IMR-90 (cell line): ENCODE measurements at regions not wholly inside any gene's neighbourhood (a gene's known extent, or its start where the extent isn't known, plus 50 kb on each side); places are given as distances from the start of the nearest gene placed in this dataset.

Experiments used
- ATAC-seq: fragments of 200-7000 bp; cut with Tn5 transposase; 2 replicates; pipeline ENCODE4 v1.9.1; 2020; ENCODE audit warnings: low read depth, mild to moderate bottlenecking, moderate library complexity
- BruUV-seq: library from RNA; stranded (reverse); fragments of 400-500 nt; replicated peaks from 2 replicates; lab custom pipeline; 2021; lab: Mats Ljungman, UMichigan
- CTCF ChIA-PET: fragments of 300-600 bp; formaldehyde crosslinking; extraction: SDS; loops from one replicate; lab custom pipeline; 2021; ENCODE audit warnings: antibody characterized with exemption; lab: Yijun Ruan, JAX
- POLR2A ChIA-PET: fragments of 300-600 bp; sonication (Branson Sonifier 250); formaldehyde crosslinking; loops from one replicate; lab custom pipeline; 2022; ENCODE audit warnings: antibody characterized with exemption; ENCODE audit not compliant: unreplicated experiment; lab: Charles Lee
- DNase-seq: peaks from one replicate; pipeline ENCODE4 v3.0.0; 2013
- H2AFZ ChIP-seq: replicated peaks from 2 replicates; pipeline ENCODE3; 2013; ENCODE audit warnings: low read length, mild to moderate bottlenecking; ENCODE audit not compliant: poor library complexity
- H2AK5ac ChIP-seq: 2 replicates; pipeline ENCODE4 v1.6.1; 2013; ENCODE audit warnings: low read depth, low read length, inconsistent platforms
- H2AK9ac ChIP-seq: replicated peaks from 2 replicates; pipeline ENCODE3; 2013; ENCODE audit warnings: mild to moderate bottlenecking, low read depth, low read length, moderate library complexity; ENCODE audit not compliant: poor library complexity
- H2BK120ac ChIP-seq: 2 replicates; pipeline ENCODE4 v1.6.1; 2013; ENCODE audit warnings: low read depth, low read length, inconsistent platforms
- H2BK15ac ChIP-seq: 3 replicates; pipeline ENCODE4 v1.6.1; 2013; ENCODE audit warnings: low read depth, low read length, inconsistent platforms
- H2BK20ac ChIP-seq: 2 replicates; pipeline ENCODE4 v1.6.1; 2013; ENCODE audit warnings: low read depth, mild to moderate bottlenecking, inconsistent platforms, low read length, moderate library complexity
- H2BK5ac ChIP-seq: 2 replicates; pipeline ENCODE4 v1.6.1; 2013; ENCODE audit warnings: mild to moderate bottlenecking, low read depth, low read length, inconsistent platforms; ENCODE audit not compliant: poor library complexity, severe bottlenecking
- H3K14ac ChIP-seq: replicated peaks from 2 replicates; pipeline ENCODE4 v1.6.1; 2013; ENCODE audit warnings: low read depth, low read length, inconsistent platforms
- H3K18ac ChIP-seq: 2 replicates; pipeline ENCODE4 v1.6.1; 2013; ENCODE audit warnings: low read depth, low read length, control low read depth
- H3K23ac ChIP-seq: 2 replicates; pipeline ENCODE4 v1.6.1; 2013; ENCODE audit warnings: low read depth, low read length, inconsistent platforms
- H3K27ac ChIP-seq: 2 replicates; pipeline ENCODE4 v1.5.1; 2013; ENCODE audit warnings: mild to moderate bottlenecking, control low read depth, low read length; ENCODE audit not compliant: insufficient read depth
- H3K27me3 ChIP-seq: 2 replicates; pipeline ENCODE4 v1.6.1; 2013; ENCODE audit warnings: low read length; ENCODE audit not compliant: control insufficient read depth, insufficient read depth
- H3K36me3 ChIP-seq: 2 replicates; pipeline ENCODE4 v1.6.1; 2013; ENCODE audit warnings: low read length, mixed read lengths; ENCODE audit not compliant: control insufficient read depth, insufficient read depth
- H3K4ac ChIP-seq: 2 replicates; pipeline ENCODE4 v1.6.1; 2013; ENCODE audit warnings: low read depth, low read length, inconsistent platforms
- H3K4me1 ChIP-seq: 2 replicates; pipeline ENCODE4 v1.6.1; 2013; ENCODE audit warnings: low read length, mixed read lengths; ENCODE audit not compliant: control insufficient read depth, insufficient read depth
- H3K4me2 ChIP-seq: 2 replicates; pipeline ENCODE4 v1.6.1; 2013; ENCODE audit warnings: low read depth, mild to moderate bottlenecking, control low read depth, low read length, moderate library complexity
- H3K4me3 ChIP-seq: 2 replicates; pipeline ENCODE4 v1.5.1; 2013; ENCODE audit warnings: low read depth, mild to moderate bottlenecking, control low read depth, low read length, moderate library complexity; ENCODE audit not compliant: insufficient read depth
- H3K56ac ChIP-seq: 2 replicates; pipeline ENCODE4 v1.6.1; 2013; ENCODE audit warnings: low read length, inconsistent platforms; ENCODE audit not compliant: insufficient read depth; ENCODE audit errors: extremely low read depth
- H3K79me1 ChIP-seq, 2 experiments: 2 replicates each; pipeline ENCODE4 v1.6.1; 2013; ENCODE audit warnings: low read length in 2 of 2, inconsistent platforms in 1 of 2, low read depth in 1 of 2
- H3K9ac ChIP-seq: 2 replicates; pipeline ENCODE4 v1.6.1; 2013; ENCODE audit warnings: low read depth, low read length, control low read depth
- H3K9me1 ChIP-seq: 2 replicates; pipeline ENCODE4 v1.6.1; 2013; ENCODE audit warnings: low read length, inconsistent platforms; ENCODE audit not compliant: insufficient read depth
- H3K9me3 ChIP-seq: 2 replicates; pipeline ENCODE4 v1.6.1; 2013; ENCODE audit warnings: low read length; ENCODE audit not compliant: control insufficient read depth, insufficient read depth
- H4K20me1 ChIP-seq: 2 replicates; pipeline ENCODE4 v1.6.1; 2013; ENCODE audit warnings: low read length, inconsistent platforms; ENCODE audit not compliant: insufficient read depth
- H4K5ac ChIP-seq: 2 replicates; pipeline ENCODE4 v1.6.1; 2013; ENCODE audit warnings: mild to moderate bottlenecking, low read depth, low read length, control low read depth
- H4K8ac ChIP-seq, 2 experiments: 2 replicates each; pipeline ENCODE4 v1.6.1; 2013; ENCODE audit warnings: low read depth in 2 of 2, low read length in 2 of 2, control low read depth in 1 of 2, inconsistent platforms in 1 of 2
- H4K91ac ChIP-seq: 2 replicates; pipeline ENCODE4 v1.6.1; 2013; ENCODE audit warnings: low read depth, low read length, inconsistent platforms; ENCODE audit not compliant: insufficient read depth
- BHLHE40 ChIP-seq: fragments of 150-350 bp; IDR thresholded peaks from 2 replicates; pipeline ENCODE4 v1.6.1; 2016; ENCODE audit warnings: mild to moderate bottlenecking, low read depth, low read length
- CEBPB ChIP-seq: IDR thresholded peaks from 2 replicates; pipeline ENCODE4 v1.6.1; 2012; ENCODE audit warnings: low read depth, low read length, improper control_type of control experiment
- CHD1 ChIP-seq: IDR thresholded peaks from 2 replicates; pipeline ENCODE4 v1.6.1; 2012; ENCODE audit warnings: low read depth, low read length, improper control_type of control experiment
- FOS ChIP-seq: fragments of 150-350 bp; IDR thresholded peaks from 2 replicates; pipeline ENCODE4 v1.6.1; 2016; ENCODE audit warnings: low read depth, low read length
- MAFK ChIP-seq: IDR thresholded peaks from 2 replicates; pipeline ENCODE4 v1.6.1; 2012; ENCODE audit warnings: low read depth, low read length, improper control_type of control experiment
- MAZ ChIP-seq: IDR thresholded peaks from 2 replicates; pipeline ENCODE4 v1.6.1; 2012; ENCODE audit warnings: low read depth, mild to moderate bottlenecking, low read length, improper control_type of control experiment, moderate library complexity, borderline replicate concordance
- MXI1 ChIP-seq: IDR thresholded peaks from 2 replicates; pipeline ENCODE4 v1.6.1; 2012; ENCODE audit warnings: low read depth, mild to moderate bottlenecking, low read length, moderate library complexity, borderline replicate concordance
- NFE2L2 ChIP-seq: fragments of 150-350 bp; IDR thresholded peaks from 2 replicates; pipeline ENCODE4 v1.6.1; 2016; ENCODE audit warnings: low read depth, mild to moderate bottlenecking, low read length
- POLR2A ChIP-seq: IDR thresholded peaks from 2 replicates; pipeline ENCODE4 v1.6.1; 2012; ENCODE audit warnings: mild to moderate bottlenecking, low read depth, low read length
- RAD21 ChIP-seq: IDR thresholded peaks from 2 replicates; pipeline ENCODE4 v1.6.1; 2012; ENCODE audit warnings: low read length, improper control_type of control experiment
- RCOR1 ChIP-seq: IDR thresholded peaks from 2 replicates; pipeline ENCODE4 v1.6.1; 2012; ENCODE audit warnings: mild to moderate bottlenecking, low read length, improper control_type of control experiment; ENCODE audit not compliant: insufficient replicate concordance
- RFX5 ChIP-seq: IDR thresholded peaks from 2 replicates; pipeline ENCODE4 v1.8.0; 2012; ENCODE audit warnings: low read depth, mild to moderate bottlenecking, low read length, moderate library complexity
- SMC3 ChIP-seq: fragments of 150-350 bp; IDR thresholded peaks from 2 replicates; pipeline ENCODE4 v1.6.1; 2016; ENCODE audit warnings: low read depth, mild to moderate bottlenecking, antibody characterized with exemption, low read length, moderate library complexity
- WGBS, 2 experiments: methylation state at CpG; one replicate each; pipeline versions ENCODE4 v1.1.5 to v1.1.7; 2013; ENCODE audit warnings: missing lambda C conversion rate in 2 of 2; ENCODE audit not compliant: insufficient read length in 1 of 2; ENCODE audit errors: extremely low coverage in 2 of 2; 5-methylcytosine and 5-hydroxymethylcytosine counted together
- dilution Hi-C: fragments of 300-500 bp; cut with HindIII; formaldehyde crosslinking; loops from one replicate; pipeline ENCODE4 v1.14.3; 2018; ENCODE audit warnings: low sequenced_read_pairs; ENCODE audit not compliant: unreplicated experiment
- in situ Hi-C: fragments of 300-500 bp; cut with MboI; formaldehyde crosslinking; loops from 3 replicates; pipeline ENCODE4 v1.14.3; 2019; ENCODE audit warnings: low sequenced_read_pairs, inconsistent platforms, mixed read lengths
- intact Hi-C: fragments of 100-400 bp; cut with micrococcal nuclease; formaldehyde crosslinking; loops from 2 replicates; pipeline ENCODE4 v1.10.0; 2022
- TF ChIP-seq, protein P1 (sequence below): fragments of 150-350 bp; IDR thresholded peaks from 2 replicates; pipeline ENCODE4 v1.6.1; 2016; ENCODE audit warnings: low read depth, mild to moderate bottlenecking, low read length, moderate library complexity, borderline replicate concordance
- TF ChIP-seq, protein P2 (sequence below): fragments of 150-350 bp; IDR thresholded peaks from 2 replicates; pipeline ENCODE4 v1.6.1; 2017; ENCODE audit warnings: mild to moderate bottlenecking, antibody characterized with exemption, low read length, low read depth
- TF ChIP-seq, protein P3 (sequence below): conservative IDR thresholded peaks from 2 replicates; pipeline ENCODE4 v1.5.1; 2012; ENCODE audit warnings: mild to moderate bottlenecking, low read depth, low read length, improper control_type of control experiment

DNA sequence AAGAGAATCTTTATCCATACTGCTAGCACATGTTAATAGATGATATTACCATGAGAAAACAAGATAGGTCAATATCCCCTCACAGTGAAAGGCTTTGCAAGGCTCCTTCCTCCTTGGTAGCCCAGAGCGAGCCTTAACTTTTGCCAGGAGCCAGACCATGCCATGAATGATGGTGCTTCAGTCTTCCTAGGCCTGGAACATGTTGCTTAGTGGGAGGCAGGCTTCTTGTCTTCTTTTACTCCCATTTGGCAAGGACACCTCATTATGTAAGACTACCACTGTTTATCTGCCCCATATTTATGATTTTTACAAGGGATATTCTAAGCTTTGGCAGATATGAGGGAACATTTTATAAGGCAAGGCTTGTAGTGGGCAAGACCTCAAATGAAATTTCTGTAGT lies 90.8 kb downstream of the GJA1 start:
- ATAC-seq: no peak
- no peak overlapping the region for H3K18ac ChIP-seq
- no peak overlapping the region for H3K4me3 ChIP-seq
- H3K9me1 ChIP-seq: peaks cover 6% of the 10 kb centered on the region
- no CpG with 5 or more reads among the region's 1 CpG for WGBS, 2 experiments
- no peak overlapping the region for H3K9ac ChIP-seq
- no peak overlapping the region for H2BK15ac ChIP-seq
- DNase-seq: no peak
- H3K27me3 ChIP-seq: no peaks in the 10 kb centered on the region
- intact Hi-C loops: no loop called here
- no peak overlapping the region for H2BK5ac ChIP-seq
- no peaks in the 10 kb centered on the region for H3K36me3 ChIP-seq
- H3K27ac ChIP-seq: no peak overlapping the region
- H3K14ac ChIP-seq: no peak overlapping the region
- H3K56ac ChIP-seq: no peak overlapping the region; the same call in 1 of the 2 replicates
- no peak overlapping the region for H4K91ac ChIP-seq
- no peak overlapping the region for H2BK20ac ChIP-seq
- CTCF ChIA-PET: no interaction called here
- POLR2A ChIA-PET: no interaction called here
- no peak overlapping the region for H2AFZ ChIP-seq
- H3K4ac ChIP-seq: no peak overlapping the region
- no peak overlapping the region for H2AK9ac ChIP-seq
- H4K20me1 ChIP-seq: no peaks in the 10 kb centered on the region
- dilution Hi-C loops: no loop called here
- peaks cover 13% of the 10 kb centered on the region for H3K4me1 ChIP-seq
- H3K9me3 ChIP-seq: no peaks in the 10 kb centered on the region
- H4K5ac ChIP-seq: no peak overlapping the region
- no peak overlapping the region for H3K23ac ChIP-seq
- no peak overlapping the region for H2AK5ac ChIP-seq
- in situ Hi-C loops: no loop called here
- peaks cover 0 to 6% of the 10 kb centered on the region in 2 experiments; a peak in 1 of 4 replicates for H3K79me1 ChIP-seq
- no peak for TF ChIP-seq CEBPB
- TF ChIP-seq FOS: no peak
- TF ChIP-seq BHLHE40: no peak
- TF ChIP-seq, protein P1, sequence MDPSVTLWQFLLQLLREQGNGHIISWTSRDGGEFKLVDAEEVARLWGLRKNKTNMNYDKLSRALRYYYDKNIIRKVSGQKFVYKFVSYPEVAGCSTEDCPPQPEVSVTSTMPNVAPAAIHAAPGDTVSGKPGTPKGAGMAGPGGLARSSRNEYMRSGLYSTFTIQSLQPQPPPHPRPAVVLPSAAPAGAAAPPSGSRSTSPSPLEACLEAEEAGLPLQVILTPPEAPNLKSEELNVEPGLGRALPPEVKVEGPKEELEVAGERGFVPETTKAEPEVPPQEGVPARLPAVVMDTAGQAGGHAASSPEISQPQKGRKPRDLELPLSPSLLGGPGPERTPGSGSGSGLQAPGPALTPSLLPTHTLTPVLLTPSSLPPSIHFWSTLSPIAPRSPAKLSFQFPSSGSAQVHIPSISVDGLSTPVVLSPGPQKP: no peak
- no peak for TF ChIP-seq CHD1
- TF ChIP-seq, protein P2, sequence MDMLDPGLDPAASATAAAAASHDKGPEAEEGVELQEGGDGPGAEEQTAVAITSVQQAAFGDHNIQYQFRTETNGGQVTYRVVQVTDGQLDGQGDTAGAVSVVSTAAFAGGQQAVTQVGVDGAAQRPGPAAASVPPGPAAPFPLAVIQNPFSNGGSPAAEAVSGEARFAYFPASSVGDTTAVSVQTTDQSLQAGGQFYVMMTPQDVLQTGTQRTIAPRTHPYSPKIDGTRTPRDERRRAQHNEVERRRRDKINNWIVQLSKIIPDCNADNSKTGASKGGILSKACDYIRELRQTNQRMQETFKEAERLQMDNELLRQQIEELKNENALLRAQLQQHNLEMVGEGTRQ: no peak
- no peak for TF ChIP-seq MAZ
- no peak for TF ChIP-seq POLR2A
- no peak for TF ChIP-seq RCOR1
- no peak for TF ChIP-seq RAD21
- TF ChIP-seq MAFK: no peak
- TF ChIP-seq NFE2L2: no peak
- TF ChIP-seq MXI1: no peak
- no peak for TF ChIP-seq SMC3
- TF ChIP-seq, protein P3, sequence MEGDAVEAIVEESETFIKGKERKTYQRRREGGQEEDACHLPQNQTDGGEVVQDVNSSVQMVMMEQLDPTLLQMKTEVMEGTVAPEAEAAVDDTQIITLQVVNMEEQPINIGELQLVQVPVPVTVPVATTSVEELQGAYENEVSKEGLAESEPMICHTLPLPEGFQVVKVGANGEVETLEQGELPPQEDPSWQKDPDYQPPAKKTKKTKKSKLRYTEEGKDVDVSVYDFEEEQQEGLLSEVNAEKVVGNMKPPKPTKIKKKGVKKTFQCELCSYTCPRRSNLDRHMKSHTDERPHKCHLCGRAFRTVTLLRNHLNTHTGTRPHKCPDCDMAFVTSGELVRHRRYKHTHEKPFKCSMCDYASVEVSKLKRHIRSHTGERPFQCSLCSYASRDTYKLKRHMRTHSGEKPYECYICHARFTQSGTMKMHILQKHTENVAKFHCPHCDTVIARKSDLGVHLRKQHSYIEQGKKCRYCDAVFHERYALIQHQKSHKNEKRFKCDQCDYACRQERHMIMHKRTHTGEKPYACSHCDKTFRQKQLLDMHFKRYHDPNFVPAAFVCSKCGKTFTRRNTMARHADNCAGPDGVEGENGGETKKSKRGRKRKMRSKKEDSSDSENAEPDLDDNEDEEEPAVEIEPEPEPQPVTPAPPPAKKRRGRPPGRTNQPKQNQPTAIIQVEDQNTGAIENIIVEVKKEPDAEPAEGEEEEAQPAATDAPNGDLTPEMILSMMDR: no peak
- TF ChIP-seq RFX5: no peak
- no peak overlapping the region for H2BK120ac ChIP-seq
- no TSS peak for BruUV-seq
- no peak overlapping the region for H3K4me2 ChIP-seq
- H4K8ac ChIP-seq: no peak overlapping the region
